ENCODE measurements at regions not wholly inside any gene's neighbourhood (a gene's known extent, or its start where the extent isn't known, plus 50 kb on each side); places are given as distances from the start of the nearest gene placed in this dataset.

GRCh38 chr10:43734716-43735115 lies 86.0 kb upstream of the ZNF32 start:
- no peak overlapping the region for H3K27ac ChIP-seq (ENCODE audit: low read depth in 2 of 2, low read length in 2 of 2)
- H3K4me3 ChIP-seq (ENCODE audit: low read length in 2 of 2) = no peak overlapping the region
- H3K36me3 ChIP-seq (ENCODE audit: control insufficient read depth in 2 of 2, insufficient read depth in 2 of 2, low read length in 2 of 2) = no peaks in the 10 kb centered on the region
- H3K27me3 ChIP-seq (ENCODE audit: control insufficient read depth in 2 of 2, insufficient read depth in 2 of 2, low read length in 2 of 2) = no peaks in the 10 kb centered on the region
- no peak overlapping the region for H3K9ac ChIP-seq (ENCODE audit: low read depth in 1 of 2, low read length in 2 of 2)
- no peaks in the 10 kb centered on the region for H3K4me1 ChIP-seq (ENCODE audit: control insufficient read depth in 2 of 2, insufficient read depth in 2 of 2, low read length in 2 of 2)
- H3K9me3 ChIP-seq (ENCODE audit: control insufficient read depth in 2 of 2, low read length in 2 of 2) = no peaks in the 10 kb centered on the region

- H3K9ac ChIP-seq (ENCODE audit: low read depth in 1 of 2, low read length in 2 of 2) = no peak overlapping the region
- peaks cover 0 to 2% of the 10 kb centered on the region in 2 donors for H3K9me3 ChIP-seq (ENCODE audit: control insufficient read depth in 2 of 2, low read length in 2 of 2)
- H3K27me3 ChIP-seq (ENCODE audit: control insufficient read depth in 2 of 2, insufficient read depth in 2 of 2, low read length in 2 of 2) = no peaks in the 10 kb centered on the region
- no peaks in the 10 kb centered on the region for H3K4me1 ChIP-seq (ENCODE audit: control insufficient read depth in 2 of 2, insufficient read depth in 2 of 2, low read length in 2 of 2)
- H3K27ac ChIP-seq (ENCODE audit: low read depth in 2 of 2, low read length in 2 of 2) = no peak overlapping the region
- no peak overlapping the region for H3K4me3 ChIP-seq (ENCODE audit: low read length in 2 of 2)
- no peaks in the 10 kb centered on the region for H3K36me3 ChIP-seq (ENCODE audit: control insufficient read depth in 2 of 2, insufficient read depth in 2 of 2, low read length in 2 of 2)
Measured at GRCh38 chr10:43731486-43731885, 82.8 kb upstream of the ZNF32 start.

- Histone ChIP-seq H3K27ac (ENCODE audit: low read depth in 2 of 2, low read length in 2 of 2) (no peak overlapping the region), H3K4me3 (ENCODE audit: low read length in 2 of 2) (no peak overlapping the region), H3K4me1 (ENCODE audit: control insufficient read depth in 2 of 2, insufficient read depth in 2 of 2, low read length in 2 of 2) (no peaks in the 10 kb centered on the region), H3K9ac (ENCODE audit: low read depth in 1 of 2, low read length in 2 of 2) (no peak overlapping the region), H3K36me3 (ENCODE audit: control insufficient read depth in 2 of 2, insufficient read depth in 2 of 2, low read length in 2 of 2) (no peaks in the 10 kb centered on the region), H3K27me3 (ENCODE audit: control insufficient read depth in 2 of 2, insufficient read depth in 2 of 2, low read length in 2 of 2) (no peaks in the 10 kb centered on the region), H3K9me3 (ENCODE audit: control insufficient read depth in 2 of 2, low read length in 2 of 2) (peaks cover 0 to 2% of the 10 kb centered on the region in 2 donors)
Measured at GRCh38 chr10:43728425-43728824, 79.7 kb upstream of the ZNF32 start.

GRCh38 chr10:43727935-43728334 lies 79.3 kb upstream of the ZNF32 start:
- no peaks in the 10 kb centered on the region for H3K27me3 ChIP-seq (ENCODE audit: control insufficient read depth in 2 of 2, insufficient read depth in 2 of 2, low read length in 2 of 2)
- H3K27ac ChIP-seq (ENCODE audit: low read depth in 2 of 2, low read length in 2 of 2) = no peak overlapping the region
- H3K9ac ChIP-seq (ENCODE audit: low read depth in 1 of 2, low read length in 2 of 2) = no peak overlapping the region
- no peaks in the 10 kb centered on the region for H3K4me1 ChIP-seq (ENCODE audit: control insufficient read depth in 2 of 2, insufficient read depth in 2 of 2, low read length in 2 of 2)
- no peaks in the 10 kb centered on the region for H3K36me3 ChIP-seq (ENCODE audit: control insufficient read depth in 2 of 2, insufficient read depth in 2 of 2, low read length in 2 of 2)
- H3K9me3 ChIP-seq (ENCODE audit: control insufficient read depth in 2 of 2, low read length in 2 of 2) = peaks cover 0 to 2% of the 10 kb centered on the region in 2 donors
- H3K4me3 ChIP-seq (ENCODE audit: low read length in 2 of 2) = no peak overlapping the region

GRCh38 chr10:43715334-43715733 lies 66.7 kb upstream of the ZNF32 start:
- Histone ChIP-seq H3K27ac (ENCODE audit: low read depth in 2 of 2, low read length in 2 of 2) (no peak overlapping the region), H3K9ac (ENCODE audit: low read depth in 1 of 2, low read length in 2 of 2) (no peak overlapping the region), H3K27me3 (ENCODE audit: control insufficient read depth in 2 of 2, insufficient read depth in 2 of 2, low read length in 2 of 2) (no peaks in the 10 kb centered on the region), H3K4me1 (ENCODE audit: control insufficient read depth in 2 of 2, insufficient read depth in 2 of 2, low read length in 2 of 2) (no peaks in the 10 kb centered on the region), H3K4me3 (ENCODE audit: low read length in 2 of 2) (no peak overlapping the region), H3K9me3 (ENCODE audit: control insufficient read depth in 2 of 2, low read length in 2 of 2) (no peaks in the 10 kb centered on the region), H3K36me3 (ENCODE audit: control insufficient read depth in 2 of 2, insufficient read depth in 2 of 2, low read length in 2 of 2) (no peaks in the 10 kb centered on the region)

- H3K27me3 ChIP-seq (ENCODE audit: control insufficient read depth in 2 of 2, insufficient read depth in 2 of 2, low read length in 2 of 2) = no peaks in the 10 kb centered on the region
- no peaks in the 10 kb centered on the region for H3K4me1 ChIP-seq (ENCODE audit: control insufficient read depth in 2 of 2, insufficient read depth in 2 of 2, low read length in 2 of 2)
- no peak overlapping the region for H3K27ac ChIP-seq (ENCODE audit: low read depth in 2 of 2, low read length in 2 of 2)
- H3K36me3 ChIP-seq (ENCODE audit: control insufficient read depth in 2 of 2, insufficient read depth in 2 of 2, low read length in 2 of 2) = no peaks in the 10 kb centered on the region
- H3K9me3 ChIP-seq (ENCODE audit: control insufficient read depth in 2 of 2, low read length in 2 of 2) = no peaks in the 10 kb centered on the region
- H3K9ac ChIP-seq (ENCODE audit: low read depth in 1 of 2, low read length in 2 of 2) = no peak overlapping the region
- no peak overlapping the region for H3K4me3 ChIP-seq (ENCODE audit: low read length in 2 of 2)
Measured at GRCh38 chr10:43712821-43713584, 64.3 kb upstream of the ZNF32 start.

- Histone ChIP-seq H3K27ac (ENCODE audit: low read depth in 2 of 2, low read length in 2 of 2) (no peak overlapping the region), H3K4me1 (ENCODE audit: control insufficient read depth in 2 of 2, insufficient read depth in 2 of 2, low read length in 2 of 2) (no peaks in the 10 kb centered on the region), H3K27me3 (ENCODE audit: control insufficient read depth in 2 of 2, insufficient read depth in 2 of 2, low read length in 2 of 2) (no peaks in the 10 kb centered on the region), H3K36me3 (ENCODE audit: control insufficient read depth in 2 of 2, insufficient read depth in 2 of 2, low read length in 2 of 2) (no peaks in the 10 kb centered on the region), H3K9ac (ENCODE audit: low read depth in 1 of 2, low read length in 2 of 2) (no peak overlapping the region), H3K9me3 (ENCODE audit: control insufficient read depth in 2 of 2, low read length in 2 of 2) (no peaks in the 10 kb centered on the region), H3K4me3 (ENCODE audit: low read length in 2 of 2) (no peak overlapping the region)
Measured at GRCh38 chr10:43710772-43711471, 62.2 kb upstream of the ZNF32 start.

- no peaks in the 10 kb centered on the region for H3K36me3 ChIP-seq (ENCODE audit: control insufficient read depth in 2 of 2, insufficient read depth in 2 of 2, low read length in 2 of 2)
- no peak overlapping the region for H3K4me3 ChIP-seq (ENCODE audit: low read length in 2 of 2)
- H3K27ac ChIP-seq (ENCODE audit: low read depth in 2 of 2, low read length in 2 of 2) = no peak overlapping the region
- no peaks in the 10 kb centered on the region for H3K4me1 ChIP-seq (ENCODE audit: control insufficient read depth in 2 of 2, insufficient read depth in 2 of 2, low read length in 2 of 2)
- H3K9me3 ChIP-seq (ENCODE audit: control insufficient read depth in 2 of 2, low read length in 2 of 2) = no peaks in the 10 kb centered on the region
- no peak overlapping the region for H3K9ac ChIP-seq (ENCODE audit: low read depth in 1 of 2, low read length in 2 of 2)
- H3K27me3 ChIP-seq (ENCODE audit: control insufficient read depth in 2 of 2, insufficient read depth in 2 of 2, low read length in 2 of 2) = no peaks in the 10 kb centered on the region
Measured at GRCh38 chr10:43708262-43708661, 59.6 kb upstream of the ZNF32 start.

GRCh38 chr10:43707770-43708169 lies 59.1 kb upstream of the ZNF32 start:
- H3K4me1 ChIP-seq (ENCODE audit: control insufficient read depth in 2 of 2, insufficient read depth in 2 of 2, low read length in 2 of 2) = no peaks in the 10 kb centered on the region
- no peak overlapping the region for H3K27ac ChIP-seq (ENCODE audit: low read depth in 2 of 2, low read length in 2 of 2)
- no peak overlapping the region for H3K4me3 ChIP-seq (ENCODE audit: low read length in 2 of 2)
- no peak overlapping the region for H3K9ac ChIP-seq (ENCODE audit: low read depth in 1 of 2, low read length in 2 of 2)
- no peaks in the 10 kb centered on the region for H3K27me3 ChIP-seq (ENCODE audit: control insufficient read depth in 2 of 2, insufficient read depth in 2 of 2, low read length in 2 of 2)
- H3K9me3 ChIP-seq (ENCODE audit: control insufficient read depth in 2 of 2, low read length in 2 of 2) = no peaks in the 10 kb centered on the region
- no peaks in the 10 kb centered on the region for H3K36me3 ChIP-seq (ENCODE audit: control insufficient read depth in 2 of 2, insufficient read depth in 2 of 2, low read length in 2 of 2)

GRCh38 chr10:43706166-43706565 lies 57.5 kb upstream of the ZNF32 start:
- no peak overlapping the region for H3K4me3 ChIP-seq (ENCODE audit: low read length in 2 of 2)
- H3K36me3 ChIP-seq (ENCODE audit: control insufficient read depth in 2 of 2, insufficient read depth in 2 of 2, low read length in 2 of 2) = no peaks in the 10 kb centered on the region
- H3K27me3 ChIP-seq (ENCODE audit: control insufficient read depth in 2 of 2, insufficient read depth in 2 of 2, low read length in 2 of 2) = no peaks in the 10 kb centered on the region
- H3K4me1 ChIP-seq (ENCODE audit: control insufficient read depth in 2 of 2, insufficient read depth in 2 of 2, low read length in 2 of 2) = no peaks in the 10 kb centered on the region
- H3K27ac ChIP-seq (ENCODE audit: low read depth in 2 of 2, low read length in 2 of 2) = no peak overlapping the region
- no peaks in the 10 kb centered on the region for H3K9me3 ChIP-seq (ENCODE audit: control insufficient read depth in 2 of 2, low read length in 2 of 2)
- no peak overlapping the region for H3K9ac ChIP-seq (ENCODE audit: low read depth in 1 of 2, low read length in 2 of 2)

All from mucosa of rectum (tissue), 2 donors.